ENCODE measurements at regions not wholly inside any gene's neighbourhood (a gene's known extent, or its start where the extent isn't known, plus 50 kb on each side); places are given as distances from the start of the nearest gene placed in this dataset.
"Not testable (repeated sequence)": the region's sequence is repeated elsewhere in the genome, so short reads cannot be mapped to it uniquely, and the experiment has no call there.

- not testable (repeated sequence) for TF ChIP-seq EZH2phosphoT487 (IDR thresholded peaks at IDR 0.05; ENCODE audit: borderline replicate concordance); CTCF (conservative IDR thresholded peaks at IDR 0.05; ENCODE audit: low read length)
These were observed 135.1 kb downstream of the CRLF3 start for GRCh38 chr17:30689266-30690000.

All from Loucy (cell line).